ENCODE measurements at regions not wholly inside any gene's neighbourhood (a gene's known extent, or its start where the extent isn't known, plus 50 kb on each side); places are given as distances from the start of the nearest gene placed in this dataset.

- Histone ChIP-seq H3K27me3 (ENCODE audit: insufficient read depth, low read length, poor library complexity, severe bottlenecking) (no peaks in the 10 kb centered on the region), H2AFZ (ENCODE audit: low read length) (no peak overlapping the region)
These were observed 74.1 kb downstream of the PLEKHG1 start for GRCh38 chr6:150673720-150674346.

GRCh38 chr6:150676344-150676743, 76.7 kb downstream of the PLEKHG1 start:
- Histone ChIP-seq H3K36me3 (ENCODE audit: insufficient read depth, low read length) (peaks cover 23% of the 10 kb centered on the region; the same call in 1 of the 2 replicates), H3K4me3 (ENCODE audit: low read length, poor library complexity, severe bottlenecking) (no peak overlapping the region)

More at GRCh38 chr6:150673720-150674346, 74.1 kb downstream of the PLEKHG1 start:
- no peak overlapping the region for H3K9ac ChIP-seq (ENCODE audit: low read depth, low read length, poor library complexity, severe bottlenecking)
- no peaks in the 10 kb centered on the region for H4K20me1 ChIP-seq (ENCODE audit: insufficient read depth, low read length, poor library complexity, severe bottlenecking)
- H3F3A ChIP-seq (ENCODE audit: low read depth) = no peaks in the 10 kb centered on the region; the same call in 1 of the 2 replicates
- H3K4me3 ChIP-seq (ENCODE audit: low read length, poor library complexity, severe bottlenecking) = no peak overlapping the region
- peaks cover 35% of the 10 kb centered on the region; the same call in 1 of the 2 replicates for H3K36me3 ChIP-seq (ENCODE audit: insufficient read depth, low read length)
- H3K4me2 ChIP-seq (ENCODE audit: low read depth, low read length, poor library complexity, severe bottlenecking) = no peak overlapping the region
- H3K4me1 ChIP-seq (ENCODE audit: insufficient read depth, low read length, poor library complexity, severe bottlenecking) = peaks cover 37% of the 10 kb centered on the region
- no peaks in the 10 kb centered on the region for H3K9me3 ChIP-seq (ENCODE audit: insufficient read depth, low read depth, low read length)
- peaks cover 51% of the 10 kb centered on the region for H3K79me2 ChIP-seq (ENCODE audit: insufficient read depth, low read length)
- H3K9me2 ChIP-seq (replicated peaks; ENCODE audit: low read depth, low read length) = no peaks in the 10 kb centered on the region
- TF ChIP-seq, protein P1, sequence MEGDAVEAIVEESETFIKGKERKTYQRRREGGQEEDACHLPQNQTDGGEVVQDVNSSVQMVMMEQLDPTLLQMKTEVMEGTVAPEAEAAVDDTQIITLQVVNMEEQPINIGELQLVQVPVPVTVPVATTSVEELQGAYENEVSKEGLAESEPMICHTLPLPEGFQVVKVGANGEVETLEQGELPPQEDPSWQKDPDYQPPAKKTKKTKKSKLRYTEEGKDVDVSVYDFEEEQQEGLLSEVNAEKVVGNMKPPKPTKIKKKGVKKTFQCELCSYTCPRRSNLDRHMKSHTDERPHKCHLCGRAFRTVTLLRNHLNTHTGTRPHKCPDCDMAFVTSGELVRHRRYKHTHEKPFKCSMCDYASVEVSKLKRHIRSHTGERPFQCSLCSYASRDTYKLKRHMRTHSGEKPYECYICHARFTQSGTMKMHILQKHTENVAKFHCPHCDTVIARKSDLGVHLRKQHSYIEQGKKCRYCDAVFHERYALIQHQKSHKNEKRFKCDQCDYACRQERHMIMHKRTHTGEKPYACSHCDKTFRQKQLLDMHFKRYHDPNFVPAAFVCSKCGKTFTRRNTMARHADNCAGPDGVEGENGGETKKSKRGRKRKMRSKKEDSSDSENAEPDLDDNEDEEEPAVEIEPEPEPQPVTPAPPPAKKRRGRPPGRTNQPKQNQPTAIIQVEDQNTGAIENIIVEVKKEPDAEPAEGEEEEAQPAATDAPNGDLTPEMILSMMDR (conservative IDR thresholded peaks at IDR 0.05; ENCODE audit: low read length) = no peak
- TF ChIP-seq EZH2phosphoT487 (IDR thresholded peaks at IDR 0.05; ENCODE audit: borderline replicate concordance) = no peak

GRCh38 chr6:150676772-150677171, 77.1 kb downstream of the PLEKHG1 start:
- no peaks in the 10 kb centered on the region for H3K9me2 ChIP-seq (replicated peaks; ENCODE audit: low read depth, low read length)
- no peaks in the 10 kb centered on the region for H4K20me1 ChIP-seq (ENCODE audit: insufficient read depth, low read length, poor library complexity, severe bottlenecking)
- H3K4me1 ChIP-seq (ENCODE audit: insufficient read depth, low read length, poor library complexity, severe bottlenecking) = peaks cover 26% of the 10 kb centered on the region
- no peak overlapping the region for H2AFZ ChIP-seq (ENCODE audit: low read length)
- H3K79me2 ChIP-seq (ENCODE audit: insufficient read depth, low read length) = peaks cover 33% of the 10 kb centered on the region
- H3K36me3 ChIP-seq (ENCODE audit: insufficient read depth, low read length) = peaks cover 20% of the 10 kb centered on the region; the same call in 1 of the 2 replicates
- H3K27me3 ChIP-seq (ENCODE audit: insufficient read depth, low read length, poor library complexity, severe bottlenecking) = no peaks in the 10 kb centered on the region
- TF ChIP-seq, protein P1 (conservative IDR thresholded peaks at IDR 0.05; ENCODE audit: low read length) = no peak
- TF ChIP-seq EZH2phosphoT487 (IDR thresholded peaks at IDR 0.05; ENCODE audit: borderline replicate concordance) = no peak
- no peak overlapping the region for H3K4me2 ChIP-seq (ENCODE audit: low read depth, low read length, poor library complexity, severe bottlenecking)
- H3K9me3 ChIP-seq (ENCODE audit: insufficient read depth, low read depth, low read length) = no peaks in the 10 kb centered on the region
- H3K4me3 ChIP-seq (ENCODE audit: low read length, poor library complexity, severe bottlenecking) = no peak overlapping the region
- no peak overlapping the region for H3K9ac ChIP-seq (ENCODE audit: low read depth, low read length, poor library complexity, severe bottlenecking)
- no peaks in the 10 kb centered on the region for H3F3A ChIP-seq (ENCODE audit: low read depth)

More at GRCh38 chr6:150676344-150676743, 76.7 kb downstream of the PLEKHG1 start:
- H3K27me3 ChIP-seq (ENCODE audit: insufficient read depth, low read length, poor library complexity, severe bottlenecking) = no peaks in the 10 kb centered on the region
- peaks cover 38% of the 10 kb centered on the region for H3K79me2 ChIP-seq (ENCODE audit: insufficient read depth, low read length)
- TF ChIP-seq EZH2phosphoT487 (IDR thresholded peaks at IDR 0.05; ENCODE audit: borderline replicate concordance) = no peak
- no peak overlapping the region for H3K9ac ChIP-seq (ENCODE audit: low read depth, low read length, poor library complexity, severe bottlenecking)
- H3K4me1 ChIP-seq (ENCODE audit: insufficient read depth, low read length, poor library complexity, severe bottlenecking) = peaks cover 31% of the 10 kb centered on the region
- H3K9me3 ChIP-seq (ENCODE audit: insufficient read depth, low read depth, low read length) = no peaks in the 10 kb centered on the region
- H3K9me2 ChIP-seq (replicated peaks; ENCODE audit: low read depth, low read length) = no peaks in the 10 kb centered on the region
- H3K4me2 ChIP-seq (ENCODE audit: low read depth, low read length, poor library complexity, severe bottlenecking) = no peak overlapping the region
- no peaks in the 10 kb centered on the region for H4K20me1 ChIP-seq (ENCODE audit: insufficient read depth, low read length, poor library complexity, severe bottlenecking)
- no peak overlapping the region for H2AFZ ChIP-seq (ENCODE audit: low read length)
- no peaks in the 10 kb centered on the region for H3F3A ChIP-seq (ENCODE audit: low read depth)

GRCh38 chr6:150680510-150680909, 80.8 kb downstream of the PLEKHG1 start:
- H3K4me3 ChIP-seq (ENCODE audit: low read length, poor library complexity, severe bottlenecking) = no peak overlapping the region
- peaks cover 15% of the 10 kb centered on the region; the same call in 1 of the 2 replicates for H3K36me3 ChIP-seq (ENCODE audit: insufficient read depth, low read length)
- H3F3A ChIP-seq (ENCODE audit: low read depth) = no peaks in the 10 kb centered on the region
- H3K79me2 ChIP-seq (ENCODE audit: insufficient read depth, low read length) = peaks cover 32% of the 10 kb centered on the region
- no peaks in the 10 kb centered on the region for H3K9me2 ChIP-seq (replicated peaks; ENCODE audit: low read depth, low read length)
- no peak for TF ChIP-seq EZH2phosphoT487 (IDR thresholded peaks at IDR 0.05; ENCODE audit: borderline replicate concordance)
- TF ChIP-seq, protein P1 (conservative IDR thresholded peaks at IDR 0.05; ENCODE audit: low read length) = no peak
- no peak overlapping the region for H2AFZ ChIP-seq (ENCODE audit: low read length)
- peaks cover 6% of the 10 kb centered on the region for H3K4me1 ChIP-seq (ENCODE audit: insufficient read depth, low read length, poor library complexity, severe bottlenecking)
- no peaks in the 10 kb centered on the region for H4K20me1 ChIP-seq (ENCODE audit: insufficient read depth, low read length, poor library complexity, severe bottlenecking)
- no peak overlapping the region for H3K4me2 ChIP-seq (ENCODE audit: low read depth, low read length, poor library complexity, severe bottlenecking)
- no peak overlapping the region for H3K9ac ChIP-seq (ENCODE audit: low read depth, low read length, poor library complexity, severe bottlenecking)
- no peaks in the 10 kb centered on the region for H3K9me3 ChIP-seq (ENCODE audit: insufficient read depth, low read depth, low read length)
- no peaks in the 10 kb centered on the region for H3K27me3 ChIP-seq (ENCODE audit: insufficient read depth, low read length, poor library complexity, severe bottlenecking)

All from Loucy (cell line).